GM12864 (cell line): ENCODE measurements at regions not wholly inside any gene's neighbourhood (a gene's known extent, or its start where the extent isn't known, plus 50 kb on each side); places are given as distances from the start of the nearest gene placed in this dataset.

Experiments used
- DNase-seq: peaks from one replicate; pipeline ENCODE4 v3.0.0-alpha.2; 2011; ENCODE audit warnings: low read depth
- H3K4me3 ChIP-seq: 2 replicates; pipeline ENCODE4 v1.5.1; 2011; ENCODE audit warnings: mild to moderate bottlenecking, low read depth, low read length, control low read depth
- CTCF ChIP-seq: IDR thresholded peaks from 2 replicates; pipeline ENCODE4 v1.5.1; 2011; ENCODE audit warnings: low read depth, mild to moderate bottlenecking, moderate library complexity, low read length, control low read depth, inconsistent platforms; ENCODE audit errors: missing control alignments

GRCh38 chr7:130947792-130948580, 214.0 kb upstream of the KLF14 start:
- TF ChIP-seq CTCF = no peak
- H3K4me3 ChIP-seq = peak overlapping the region; percentile 23; the same call in 1 of the 2 replicates
- DNase-seq = no peak

GRCh38 chr7:130948822-130949221, 214.8 kb upstream of the KLF14 start:
- no peak overlapping the region for H3K4me3 ChIP-seq
- no peak for TF ChIP-seq CTCF
- DNase-seq = no peak

- no peak overlapping the region for H3K4me3 ChIP-seq
Observed at GRCh38 chr7:130949550-130949949, 215.5 kb upstream of the KLF14 start.

GRCh38 chr7:130950054-130950453, 216.0 kb upstream of the KLF14 start:
- no peak overlapping the region for H3K4me3 ChIP-seq
- DNase-seq = no peak
- no peak for TF ChIP-seq CTCF

More at GRCh38 chr7:130949550-130949949, 215.5 kb upstream of the KLF14 start:
- no peak for DNase-seq
- TF ChIP-seq CTCF = no peak

- TF ChIP-seq CTCF = no peak
- H3K4me3 ChIP-seq = no peak overlapping the region
- DNase-seq = no peak
Observed at GRCh38 chr7:130950741-130951140, 216.7 kb upstream of the KLF14 start.

GRCh38 chr7:130951303-130951975, 217.4 kb upstream of the KLF14 start:
- TF ChIP-seq CTCF = no peak
- no peak overlapping the region; the same call in 1 of the 2 replicates for H3K4me3 ChIP-seq
- DNase-seq = no peak
